GM12864 (cell line): ENCODE measurements at regions not wholly inside any gene's neighbourhood (a gene's known extent, or its start where the extent isn't known, plus 50 kb on each side); places are given as distances from the start of the nearest gene placed in this dataset.

Experiments
- DNase-seq: peaks from one replicate; pipeline ENCODE4 v3.0.0-alpha.2; 2011; ENCODE audit warnings: low read depth
- H3K4me3 ChIP-seq: 2 replicates; pipeline ENCODE4 v1.5.1; 2011; ENCODE audit warnings: mild to moderate bottlenecking, low read depth, low read length, control low read depth
- CTCF ChIP-seq: IDR thresholded peaks from 2 replicates; pipeline ENCODE4 v1.5.1; 2011; ENCODE audit warnings: low read depth, mild to moderate bottlenecking, moderate library complexity, low read length, control low read depth, inconsistent platforms; ENCODE audit errors: missing control alignments

GRCh38 chr1:195828325-195828724 is 779.9 kb downstream of the KCNT2 start:
- DNase-seq = no peak

GRCh38 chr1:195820925-195821324 is 787.3 kb downstream of the KCNT2 start:
- TF ChIP-seq CTCF = no peak

More at GRCh38 chr1:195828325-195828724, 779.9 kb downstream of the KCNT2 start:
- no peak for TF ChIP-seq CTCF
- H3K4me3 ChIP-seq = no peak overlapping the region

GRCh38 chr1:195806060-195806459 is 802.2 kb downstream of the KCNT2 start:
- TF ChIP-seq CTCF = no peak
- H3K4me3 ChIP-seq = no peak overlapping the region
- no peak for DNase-seq

More at GRCh38 chr1:195820925-195821324, 787.3 kb downstream of the KCNT2 start:
- DNase-seq = no peak
- H3K4me3 ChIP-seq = no peak overlapping the region

- no peak for TF ChIP-seq CTCF
- DNase-seq = no peak
- H3K4me3 ChIP-seq = no peak overlapping the region
Observed at GRCh38 chr1:195804547-195804946, 803.7 kb downstream of the KCNT2 start.

GRCh38 chr1:195799016-195799415 is 809.2 kb downstream of the KCNT2 start:
- no peak overlapping the region for H3K4me3 ChIP-seq

GRCh38 chr1:195794225-195794624 is 814.0 kb downstream of the KCNT2 start:
- no peak for TF ChIP-seq CTCF
- DNase-seq = no peak
- H3K4me3 ChIP-seq = no peak overlapping the region

More at GRCh38 chr1:195799016-195799415, 809.2 kb downstream of the KCNT2 start:
- no peak for TF ChIP-seq CTCF
- no peak for DNase-seq

GRCh38 chr1:195791796-195792195 is 816.4 kb downstream of the KCNT2 start:
- no peak for DNase-seq
- H3K4me3 ChIP-seq = no peak overlapping the region
- TF ChIP-seq CTCF = no peak
